NCI-H1105 treated with DMSO at 0.1 percent for 48 hours (cell line): ENCODE measurements at regions not wholly inside any gene's neighbourhood (a gene's known extent, or its start where the extent isn't known, plus 50 kb on each side); places are given as distances from the start of the nearest gene placed in this dataset.
"Not testable (repeated sequence)": the region's sequence is repeated elsewhere in the genome, so short reads cannot be mapped to it uniquely, and the experiment has no call there.

ENCODE experiments used
- DNase-seq: peaks from one replicate; lab custom pipeline; 2025; lab: John Stamatoyannopoulos, UW

DNA sequence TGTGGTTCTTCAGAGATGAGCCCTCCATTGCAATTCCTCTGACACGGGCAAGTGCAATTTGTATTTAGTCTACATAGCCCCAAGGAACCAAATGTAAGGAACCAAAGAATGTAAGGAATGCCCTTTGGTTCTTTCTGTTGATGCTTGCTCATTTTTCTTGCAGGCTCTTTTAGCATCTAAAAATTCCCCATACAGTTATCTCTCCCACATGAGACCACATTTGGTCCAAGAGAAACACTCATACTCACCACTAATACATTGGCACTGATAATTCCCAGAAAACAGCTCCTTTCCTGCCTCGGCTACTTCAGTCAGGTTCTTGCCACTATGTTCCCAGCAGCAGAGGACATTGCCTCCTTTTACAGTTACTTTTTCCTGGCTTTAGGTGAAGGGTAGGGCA is 332.6 kb downstream of the AEBP2 start:
- DNase-seq, result no peak

DNA sequence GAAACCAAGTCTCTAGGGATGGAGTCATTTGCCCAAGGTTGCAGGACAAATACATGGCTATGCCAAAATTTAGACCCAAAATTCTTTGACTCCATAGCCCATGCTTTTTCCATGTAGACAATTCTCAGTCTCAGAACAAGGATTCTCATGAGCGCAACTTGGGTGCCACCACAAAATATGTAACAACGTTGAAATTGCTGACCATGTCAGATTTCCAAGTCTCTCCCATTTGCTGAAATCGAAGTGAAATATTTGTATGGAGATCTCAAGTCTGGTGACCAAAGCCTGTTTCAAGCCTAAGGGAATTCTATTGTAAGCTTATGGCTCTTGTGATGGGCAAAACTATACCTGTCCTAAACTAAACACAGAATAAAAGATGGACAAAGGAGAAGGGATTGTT is 333.5 kb downstream of the AEBP2 start:
- DNase-seq, result no peak

DNA sequence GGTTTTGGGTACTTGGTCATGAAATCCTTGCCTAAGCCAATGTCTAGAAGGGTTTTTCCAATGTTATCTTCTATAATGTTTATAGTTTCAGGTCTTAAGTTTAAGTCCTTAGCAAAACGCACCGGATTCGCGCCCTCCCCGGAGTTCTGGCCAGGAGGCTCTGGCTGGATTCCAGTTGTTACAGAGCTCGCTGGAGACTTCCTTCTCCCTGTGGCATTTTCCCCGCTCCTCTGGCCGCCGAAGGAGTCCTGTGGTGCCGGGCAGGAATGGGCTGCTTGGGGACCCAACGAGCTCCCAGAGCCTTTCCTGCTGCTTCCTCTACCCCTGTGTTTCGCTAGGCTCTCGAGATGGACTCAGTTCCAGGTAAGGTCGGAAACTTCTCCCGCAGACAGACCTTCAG is 335.9 kb downstream of the AEBP2 start:
- DNase-seq, result no peak

DNA sequence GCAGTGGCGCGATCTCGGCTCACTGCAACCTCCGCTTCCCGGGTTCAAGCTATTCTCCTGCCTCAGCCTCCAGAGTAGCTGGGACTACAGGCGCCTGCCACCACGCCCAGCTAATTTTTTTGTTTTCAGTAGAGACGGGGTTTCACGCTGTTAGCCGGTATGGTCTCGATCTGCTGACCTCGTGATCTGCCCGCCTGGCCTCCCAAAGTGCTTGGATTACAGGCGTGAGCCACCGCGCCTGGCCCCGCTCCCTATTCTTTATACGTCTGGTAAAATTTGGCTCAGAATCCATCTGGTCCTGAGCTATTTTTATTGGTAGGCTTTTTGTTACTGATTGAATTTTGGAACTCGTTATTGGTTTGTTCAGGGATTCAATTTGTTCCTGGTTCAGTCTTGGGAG is 336.7 kb downstream of the AEBP2 start:
- not testable (repeated sequence) for DNase-seq

DNA sequence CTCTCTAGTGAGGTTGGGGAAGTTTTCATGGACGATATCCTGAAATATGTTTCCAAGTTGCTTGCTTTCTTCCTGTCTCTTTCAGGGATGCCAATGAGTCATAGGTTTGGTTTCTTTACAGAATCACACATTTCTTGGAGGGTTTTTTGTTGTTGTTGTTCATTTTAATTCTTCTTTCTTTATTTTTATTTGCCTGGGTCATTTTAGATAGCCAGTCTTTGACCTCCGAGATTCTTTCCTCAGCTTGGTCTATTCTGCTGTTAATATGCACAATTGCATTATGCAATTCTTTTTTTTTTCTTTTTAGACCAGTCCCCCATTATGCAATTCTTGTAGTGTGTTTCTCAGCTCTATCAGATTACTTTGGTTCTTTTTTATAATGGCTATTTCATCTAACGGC is 338.9 kb downstream of the AEBP2 start:
- DNase-seq, result no peak

DNA sequence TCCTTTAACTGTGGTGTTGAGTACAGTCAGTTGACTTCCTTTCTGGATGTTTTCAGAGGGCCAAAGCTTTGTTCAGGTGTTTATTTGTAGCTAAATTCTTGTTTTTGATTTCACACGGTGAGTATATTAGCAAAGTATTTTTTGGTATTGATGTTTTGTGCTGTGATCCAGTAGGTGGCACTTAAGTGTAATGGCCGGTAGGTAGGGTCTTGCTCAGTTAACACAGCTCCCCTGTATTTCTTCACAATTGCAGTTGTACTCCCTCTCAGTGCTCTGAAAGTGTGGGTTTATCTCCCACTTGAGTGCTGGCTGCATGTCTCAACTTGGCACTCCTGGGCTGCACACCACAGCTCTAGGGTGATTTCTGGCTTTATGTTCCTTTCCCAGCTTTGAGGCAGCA is 339.5 kb downstream of the AEBP2 start:
- DNase-seq, result peak; percentile 5

DNA sequence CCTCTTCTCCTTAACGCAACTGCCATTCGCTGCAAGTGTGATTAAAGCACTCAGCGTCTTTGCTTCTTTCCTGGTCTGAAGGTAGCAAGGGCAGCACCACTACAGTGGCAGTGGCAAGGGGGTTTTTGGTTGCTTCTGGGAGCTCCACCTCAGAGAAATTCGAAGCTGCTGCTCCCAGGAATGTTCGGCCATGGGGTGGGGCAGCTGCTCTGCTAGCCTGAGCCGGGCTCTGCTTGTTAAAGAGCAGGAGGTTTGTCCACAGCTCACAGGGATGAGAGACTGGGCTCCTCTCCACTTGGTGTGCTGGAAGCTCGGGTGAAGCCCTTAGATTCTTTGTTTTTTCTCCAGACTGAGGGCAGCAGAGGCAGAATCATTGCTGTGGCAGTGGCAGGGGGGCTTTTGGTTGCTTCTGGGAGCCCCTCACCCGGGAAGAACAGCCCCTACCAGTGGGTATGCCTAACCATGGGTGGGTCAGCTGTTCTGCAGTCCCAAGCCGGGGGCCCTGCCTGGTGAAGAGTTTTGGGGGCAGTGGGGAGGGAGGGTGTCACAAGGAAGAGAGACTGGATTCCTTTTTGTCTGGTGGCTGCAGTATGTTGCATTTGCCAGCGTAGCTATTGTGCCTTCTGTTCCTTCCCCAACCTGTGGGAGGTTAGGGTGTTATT is 340.2 kb downstream of the AEBP2 start:
- DNase-seq, result no peak

DNA sequence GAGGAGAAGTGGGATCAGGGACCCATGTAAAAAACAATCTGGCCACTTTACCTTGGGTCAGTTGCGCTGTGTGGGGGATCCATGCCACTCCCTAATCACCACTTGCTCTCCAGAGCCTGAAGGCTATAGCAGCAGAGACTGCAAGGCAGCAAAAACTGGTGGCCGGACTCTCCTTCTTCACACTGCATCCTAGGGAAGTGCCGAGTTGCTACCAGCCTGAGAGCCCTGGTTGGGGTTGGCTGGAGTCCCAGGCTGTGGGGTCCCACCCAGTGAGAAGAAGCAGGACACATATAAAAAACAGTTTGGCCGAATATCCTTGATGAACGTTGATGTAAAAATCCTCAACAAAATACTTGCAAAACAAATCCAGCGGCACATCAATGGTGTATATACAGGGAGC is 341.2 kb downstream of the AEBP2 start:
- no peak for DNase-seq

DNA sequence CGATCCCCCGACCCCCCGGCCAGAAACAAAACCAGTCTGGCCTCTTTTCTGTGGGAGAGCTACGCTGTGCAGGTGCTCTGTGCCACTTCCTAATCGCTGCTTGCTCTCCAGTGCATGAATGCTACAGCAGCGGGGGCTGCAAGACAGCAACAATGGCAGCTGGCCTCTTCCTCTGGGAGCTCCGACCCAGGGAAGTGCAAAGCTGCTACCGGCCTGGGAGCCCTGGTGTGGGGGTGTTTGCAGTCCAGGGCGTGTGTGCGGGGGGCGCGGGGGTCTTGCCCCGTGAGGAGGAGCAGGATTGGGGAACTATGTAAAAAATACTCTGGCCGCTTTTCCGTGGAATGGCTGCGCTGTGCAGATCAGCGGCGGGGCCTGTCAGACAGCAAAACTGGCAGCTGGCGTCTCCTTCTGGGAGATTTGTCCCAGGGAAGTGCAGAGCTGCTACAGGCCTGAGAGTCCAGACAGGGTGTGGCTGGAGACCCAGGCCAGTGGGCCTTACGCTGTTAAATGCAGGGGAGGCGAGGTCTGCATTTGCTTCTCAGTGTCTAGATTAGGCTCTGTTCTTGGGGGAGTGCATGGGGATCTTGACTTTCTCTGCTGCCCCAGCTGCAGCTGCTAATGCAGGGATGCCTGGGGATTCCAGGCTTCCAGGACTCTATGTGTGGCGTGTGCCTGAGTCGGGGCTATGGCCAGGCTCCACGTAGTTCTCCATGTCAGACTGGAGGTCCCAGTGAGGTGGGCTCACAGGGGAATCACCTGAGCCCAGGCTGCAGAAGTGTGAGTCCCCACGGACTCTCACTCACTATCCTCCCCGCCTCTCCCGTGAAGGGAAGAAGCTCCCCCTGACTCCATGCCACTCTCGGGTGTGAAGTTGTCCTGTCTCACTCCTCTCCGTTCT is 344.5 kb downstream of the AEBP2 start:
- no peak for DNase-seq

DNA sequence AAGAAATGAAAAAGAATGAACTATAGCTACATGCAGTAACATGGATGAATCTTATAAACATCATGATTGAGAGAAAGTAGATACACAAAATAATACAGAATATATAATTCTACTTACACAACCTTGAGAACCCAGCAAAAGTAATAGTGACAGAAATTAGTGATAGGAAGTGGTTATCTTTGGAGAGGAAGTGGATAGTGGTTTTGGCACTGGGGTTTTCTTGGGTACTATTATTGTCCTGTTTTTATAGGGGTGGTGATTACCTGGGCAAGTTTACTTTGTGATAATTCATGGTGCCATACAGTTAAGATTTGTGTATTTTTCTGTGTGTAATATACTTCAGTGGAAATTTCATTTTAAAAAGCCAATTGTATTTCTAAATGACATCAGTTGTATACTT is 352.7 kb downstream of the AEBP2 start:
- no peak for DNase-seq

DNA sequence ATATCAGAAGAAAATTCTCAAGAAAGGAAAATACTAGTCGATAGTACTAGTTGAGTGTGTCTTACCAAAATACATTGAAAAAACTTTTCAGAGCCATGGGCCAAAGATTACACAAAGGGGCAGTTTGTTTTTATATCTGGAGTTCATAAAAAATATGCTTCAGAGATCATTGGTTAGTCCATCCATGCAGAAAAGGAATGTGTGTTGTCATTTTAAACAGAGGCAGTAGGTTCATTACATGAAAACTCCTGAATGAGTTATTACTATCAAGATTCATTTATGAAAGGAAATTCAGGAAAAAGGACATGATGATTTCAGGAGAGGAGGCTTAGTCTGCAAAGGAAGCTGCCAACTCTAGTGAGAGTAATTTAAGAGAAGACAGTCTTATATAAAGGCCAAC is 354.8 kb downstream of the AEBP2 start:
- DNase-seq, result no peak

DNA sequence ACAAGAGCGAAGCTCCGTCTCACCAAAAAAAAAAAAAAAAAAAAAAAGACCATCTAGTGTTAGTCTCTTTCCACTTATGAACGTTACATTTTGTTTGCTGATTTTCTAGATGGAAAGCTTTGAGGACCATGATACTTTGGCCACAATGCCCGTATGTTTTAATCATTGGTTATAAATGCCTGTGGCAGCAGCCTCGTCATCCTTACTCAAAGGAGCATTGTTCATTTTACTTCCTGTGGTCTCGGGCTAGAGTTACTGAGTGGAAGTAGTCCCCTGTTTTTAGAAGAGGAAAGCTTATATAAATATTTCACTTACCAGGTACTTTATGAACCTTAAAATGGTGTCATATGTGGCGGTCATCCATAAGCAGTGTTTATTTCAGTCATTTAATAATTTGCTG is 359.9 kb downstream of the AEBP2 start:
- no peak for DNase-seq

DNA sequence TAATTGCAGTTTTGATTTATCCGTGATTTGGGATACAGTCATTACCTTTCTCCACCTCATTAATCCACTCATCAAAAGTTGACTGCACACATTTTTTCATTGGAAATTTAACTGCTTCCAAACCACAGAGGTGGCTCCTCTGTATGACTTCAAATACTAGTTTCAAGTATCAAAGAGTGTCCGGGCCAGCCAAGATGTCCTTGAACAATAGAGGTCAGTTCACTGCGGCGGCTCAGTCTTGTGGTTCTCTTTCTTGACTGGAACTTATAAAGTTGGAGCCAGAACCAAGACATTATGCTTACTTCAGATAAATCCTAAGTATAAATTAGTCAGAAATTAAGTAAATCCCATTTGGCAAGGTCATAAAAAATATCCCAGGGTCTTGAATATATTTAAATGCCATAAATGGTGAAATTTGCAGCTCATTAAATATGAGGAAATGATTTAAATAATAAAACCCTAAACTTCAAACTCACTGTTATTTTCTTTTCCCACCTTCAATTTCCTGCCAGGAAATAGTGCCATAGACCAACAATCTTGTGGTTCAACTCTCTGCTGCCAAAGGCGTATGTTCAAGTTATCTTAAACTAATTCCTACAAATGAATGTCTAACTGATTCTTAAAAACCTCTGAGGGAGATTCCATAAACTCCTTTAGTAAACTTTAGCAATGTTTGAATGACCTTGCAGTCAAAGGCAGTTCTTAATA is 360.8 kb downstream of the AEBP2 start:
- no peak for DNase-seq

DNA sequence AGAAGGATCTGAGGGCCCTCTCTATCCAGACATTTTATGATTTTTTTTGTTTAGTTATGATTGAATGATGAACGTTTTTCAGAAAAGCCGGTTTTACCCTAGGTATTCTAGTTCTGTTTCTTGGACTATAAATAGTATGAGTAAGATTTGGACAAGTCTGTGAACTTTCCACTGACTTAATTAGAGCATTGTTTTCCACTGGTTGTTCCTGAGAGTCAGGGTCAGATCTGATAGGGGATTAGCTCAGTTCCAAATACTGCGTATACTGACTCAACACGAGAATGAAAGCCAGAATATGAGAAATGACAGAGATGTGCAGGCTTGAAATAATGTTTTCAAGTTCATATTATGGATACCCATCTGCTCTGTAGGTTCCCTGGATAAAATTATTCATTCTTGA is 361.6 kb downstream of the AEBP2 start:
- DNase-seq, result no peak

DNA sequence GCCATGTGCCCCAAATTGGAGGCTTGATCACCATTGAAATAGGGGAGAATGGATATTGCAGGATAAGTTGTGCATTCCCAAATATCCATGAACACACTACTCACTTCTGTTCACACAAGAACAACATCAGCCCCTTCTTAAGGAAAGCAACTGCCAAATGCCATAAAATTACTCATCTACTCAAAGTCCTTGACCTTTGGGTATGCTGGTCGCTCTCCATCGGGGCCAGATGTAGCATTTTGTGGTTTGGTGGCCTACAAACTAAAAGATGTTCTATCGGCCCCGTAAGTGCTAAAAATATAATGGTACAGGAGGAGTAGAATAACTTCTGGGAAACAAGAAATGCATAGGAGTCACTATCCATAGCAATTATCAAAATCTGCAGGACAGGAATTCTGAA is 362.6 kb downstream of the AEBP2 start:
- no peak for DNase-seq

DNA sequence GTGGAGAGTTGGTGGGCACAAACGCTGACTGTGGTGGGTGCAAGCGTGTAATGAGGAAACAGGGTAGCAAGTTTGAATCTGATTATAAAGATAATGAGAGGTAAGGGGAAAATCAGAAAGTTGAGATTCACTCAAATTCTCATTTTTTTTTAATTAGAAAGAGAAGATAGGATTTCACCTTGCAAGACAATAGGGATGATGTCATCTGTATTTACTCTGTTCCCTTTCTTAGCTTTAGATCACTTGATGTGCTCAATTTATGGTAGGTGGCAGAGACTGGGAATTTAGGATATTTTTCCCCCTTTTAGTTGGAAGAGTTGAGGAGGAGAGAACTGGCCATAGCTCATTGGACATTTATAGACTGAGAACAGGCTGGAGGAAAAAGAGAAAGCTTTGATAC is 363.6 kb downstream of the AEBP2 start:
- DNase-seq, result no peak

DNA sequence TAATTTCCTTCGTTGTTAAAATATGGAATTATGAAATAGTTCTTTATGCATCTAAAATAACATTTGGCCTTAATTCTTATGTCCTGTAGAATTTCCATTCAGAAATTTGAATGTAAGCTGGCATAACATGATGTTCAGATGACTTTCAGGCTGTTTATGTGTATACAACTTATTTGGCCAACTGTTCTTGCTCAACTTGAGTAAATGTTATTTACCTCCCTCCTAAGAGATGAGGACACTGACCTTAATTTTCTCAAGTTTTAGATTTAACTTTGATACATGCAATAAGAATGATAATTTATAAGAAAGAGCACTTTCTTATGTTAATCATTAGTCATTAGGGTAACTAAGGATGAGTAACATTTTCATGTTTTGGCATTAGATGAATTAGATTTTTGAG is 365.4 kb downstream of the AEBP2 start:
- DNase-seq, result no peak

DNA sequence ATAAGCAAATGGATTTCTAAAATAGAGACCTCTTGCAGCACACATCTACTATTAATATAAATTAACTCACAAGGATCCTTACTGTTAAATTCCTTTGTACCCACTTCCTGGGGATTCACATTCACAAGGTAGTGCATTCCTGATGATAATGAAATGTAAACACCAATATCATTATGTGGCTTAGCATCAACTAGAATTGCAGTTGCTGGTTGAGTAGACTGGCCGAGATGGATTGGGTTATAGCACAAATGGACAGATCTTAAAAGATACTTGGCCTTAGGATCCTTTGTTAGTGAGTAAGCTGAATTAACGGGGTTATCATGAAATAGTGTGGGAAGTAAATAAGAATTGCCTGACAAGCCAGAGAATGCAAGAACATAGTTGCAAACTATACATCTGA is 369.1 kb downstream of the AEBP2 start:
- DNase-seq, result no peak

DNA sequence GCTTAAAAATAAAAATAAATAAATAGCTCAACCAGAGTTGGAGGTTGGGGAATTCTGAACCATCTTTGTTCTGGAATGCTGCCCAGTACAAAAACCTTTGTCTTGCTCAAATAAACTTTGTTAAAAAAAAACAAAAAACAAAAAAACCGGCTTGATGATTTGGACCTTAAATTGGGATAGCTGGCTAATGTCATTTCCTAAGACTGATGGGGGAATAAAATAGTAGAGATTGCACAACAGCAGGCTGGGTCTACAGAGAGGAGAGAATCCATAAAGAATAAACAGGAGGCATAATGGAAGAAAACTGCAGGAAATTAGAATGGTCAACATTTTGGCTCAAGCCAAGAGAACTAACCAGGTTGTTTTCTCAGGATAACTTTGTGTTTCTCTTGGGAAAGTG is 370.9 kb downstream of the AEBP2 start:
- DNase-seq, result no peak

DNA sequence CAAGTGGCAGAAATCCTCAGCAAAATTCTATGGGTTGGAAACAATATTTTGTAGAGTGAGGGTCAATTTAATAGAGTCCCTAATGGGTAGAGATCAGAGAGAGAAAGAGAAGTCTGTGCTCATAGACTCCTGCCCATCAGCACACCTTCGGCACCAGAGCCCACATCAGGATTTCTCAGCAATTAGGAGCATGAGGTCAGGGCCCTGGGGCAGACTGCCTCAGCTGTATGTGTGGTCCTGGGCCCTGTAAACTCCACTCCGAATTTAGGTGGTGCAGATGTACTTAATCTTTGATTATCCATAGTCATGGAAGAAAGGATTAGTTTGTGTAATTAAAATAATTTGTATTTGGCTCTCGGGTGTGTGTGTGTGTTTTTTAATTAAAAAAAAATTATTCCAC is 372.6 kb downstream of the AEBP2 start:
- no peak for DNase-seq

DNA sequence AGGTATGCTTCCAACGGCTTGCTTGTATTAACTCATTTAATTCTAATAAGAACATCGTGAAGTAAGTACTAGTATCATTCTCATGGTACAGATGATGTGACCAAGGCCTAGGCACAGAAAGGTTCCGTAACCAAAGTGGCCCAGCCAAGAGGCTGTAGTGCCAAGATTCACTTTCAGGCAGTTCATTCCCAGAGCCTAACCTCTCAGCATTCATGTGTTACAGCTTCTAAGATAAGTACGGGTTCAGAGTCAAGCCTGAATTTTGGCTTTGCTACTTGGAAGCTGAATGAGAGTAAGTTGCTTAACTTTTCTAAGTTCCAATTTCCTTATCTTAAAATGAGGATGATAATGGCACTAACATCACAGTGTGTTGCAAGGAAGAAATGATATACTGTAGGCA is 379.9 kb downstream of the AEBP2 start:
- DNase-seq, result no peak

DNA sequence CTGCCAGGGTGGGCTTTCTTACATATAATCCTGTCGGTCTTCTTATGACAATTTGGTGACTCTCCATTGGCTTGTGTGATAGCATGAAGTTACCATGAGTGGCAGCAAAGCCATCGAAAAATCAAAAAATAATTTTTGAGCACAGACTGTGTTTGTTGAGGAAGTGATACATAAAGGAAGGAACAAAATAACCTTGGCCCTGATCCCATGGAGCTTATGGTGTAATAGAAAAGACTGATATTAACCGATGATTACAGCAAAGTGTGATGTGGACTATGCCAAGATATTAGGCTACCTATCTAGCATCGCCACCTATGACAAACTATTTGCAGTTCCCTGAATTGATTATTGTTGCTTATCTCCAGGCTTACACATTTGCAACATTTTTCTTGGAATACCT is 383.2 kb downstream of the AEBP2 start:
- no peak for DNase-seq

DNA sequence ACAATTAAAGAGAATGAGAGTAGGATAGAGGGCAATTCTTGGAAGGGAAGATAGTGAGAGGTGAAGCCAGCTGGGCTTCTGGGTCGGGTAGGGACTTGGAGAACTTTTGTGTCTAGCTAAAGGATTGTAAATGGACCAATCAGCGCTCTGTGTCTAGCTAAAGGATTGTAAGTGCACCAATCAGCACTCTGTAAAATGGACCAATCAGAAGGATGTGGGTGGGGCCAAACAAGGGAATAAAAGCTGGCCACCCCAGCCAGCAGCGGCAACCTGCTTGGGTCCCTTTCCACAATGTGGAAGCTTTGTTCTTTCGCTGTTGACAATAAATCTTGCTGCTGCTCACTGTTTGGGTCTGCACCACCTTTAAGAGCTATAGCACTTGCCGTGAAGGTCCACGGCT is 384.0 kb downstream of the AEBP2 start:
- not testable (repeated sequence) for DNase-seq
